HG03064 (cell line): ENCODE measurements at regions not wholly inside any gene's neighbourhood (a gene's known extent, or its start where the extent isn't known, plus 50 kb on each side); places are given as distances from the start of the nearest gene placed in this dataset.
"Not testable (repeated sequence)": the region's sequence is repeated elsewhere in the genome, so short reads cannot be mapped to it uniquely, and the experiment has no call there.

Experiments used
- ATAC-seq: cut with Tn5 transposase; IDR thresholded peaks from one replicate; pipeline ENCODE4 v1.9.1; 2021; ENCODE audit warnings: low read depth; ENCODE audit not compliant: unreplicated experiment

DNA sequence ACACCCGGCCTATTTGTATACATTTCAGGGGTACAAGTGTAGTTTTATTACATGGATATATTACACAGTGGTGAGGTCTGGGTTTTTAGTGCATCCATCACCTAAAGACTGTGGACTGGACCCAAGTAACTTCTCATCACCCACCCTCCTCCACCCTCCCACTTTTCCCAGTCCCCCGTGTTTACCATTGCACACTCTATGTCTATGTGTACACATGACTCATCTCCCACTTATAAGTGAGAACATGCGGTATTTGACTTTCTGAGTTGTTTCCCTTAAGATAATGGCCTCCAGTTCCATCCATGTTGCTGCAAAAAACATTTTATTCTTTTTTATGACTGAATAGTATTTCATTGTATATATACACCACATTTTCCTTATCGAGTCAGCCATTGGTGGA, 98.9 kb upstream of the WAC start:
- no peak for ATAC-seq

DNA sequence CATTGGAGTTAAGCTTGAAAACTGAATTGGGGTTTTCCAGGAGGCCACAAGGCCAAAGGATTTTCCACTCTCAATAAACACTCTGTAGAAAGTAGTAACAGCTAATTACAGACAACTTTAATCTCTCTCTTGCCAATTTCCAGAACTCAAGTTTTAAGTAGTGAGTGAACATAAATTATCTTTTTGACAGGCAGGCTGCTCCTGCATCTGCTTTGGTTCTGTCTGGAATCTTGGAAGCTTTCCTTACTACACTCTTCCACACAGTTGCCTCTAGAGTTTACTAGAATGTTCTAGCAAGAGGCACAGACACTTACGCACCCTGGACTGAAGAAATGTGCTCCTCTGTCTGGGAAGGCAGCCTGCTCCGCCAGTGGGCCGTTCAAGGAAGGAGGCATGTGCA, 90.5 kb upstream of the WAC start:
- ATAC-seq = no peak

DNA sequence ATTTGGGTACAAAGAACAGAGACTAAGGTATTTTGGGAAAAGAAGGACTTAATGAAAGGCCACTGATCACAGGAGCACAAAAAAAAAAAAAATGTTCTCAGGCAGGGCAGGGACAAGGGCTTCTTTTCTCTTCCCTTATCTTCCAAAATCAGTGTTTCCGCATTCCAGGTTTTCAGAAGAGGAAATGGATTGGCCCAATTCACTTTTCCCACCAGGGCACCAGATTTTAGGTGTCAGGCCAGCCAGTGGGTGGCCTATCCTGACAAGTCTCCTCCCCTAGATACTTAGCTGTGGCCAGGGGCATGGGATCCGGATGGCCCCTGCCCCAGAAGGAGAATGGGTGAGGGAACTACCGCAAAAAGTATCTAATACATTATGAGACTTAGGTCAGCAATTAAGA, 88.9 kb upstream of the WAC start:
- ATAC-seq = no peak

DNA sequence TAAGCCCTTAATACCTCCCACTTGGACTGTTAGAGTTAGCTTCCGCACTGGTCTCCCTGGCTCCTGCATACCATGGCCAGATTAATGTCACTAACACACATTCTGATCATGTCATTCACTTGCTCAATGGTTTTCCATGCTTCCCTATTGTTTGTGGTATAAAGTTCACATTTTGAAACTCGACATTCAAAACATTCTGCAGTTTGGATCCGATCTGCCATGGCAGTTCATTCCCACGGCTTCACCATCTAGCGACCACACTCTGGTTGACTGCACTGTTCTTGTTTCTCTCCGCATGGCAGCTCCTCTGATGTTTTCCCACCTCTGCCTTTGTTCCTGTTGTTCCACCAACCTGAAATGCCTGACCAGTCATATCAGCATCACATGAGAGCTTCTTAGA, 87.4 kb upstream of the WAC start:
- no peak for ATAC-seq

- no peak for ATAC-seq
Observed at GRCh38 chr10:28449382-28449781, 83.5 kb upstream of the WAC start.

- ATAC-seq = no peak
Observed at GRCh38 chr10:28449926-28450325, 83.0 kb upstream of the WAC start.

GRCh38 chr10:28453926-28454325, 79.0 kb upstream of the WAC start:
- no peak for ATAC-seq

- no peak for ATAC-seq
Observed at GRCh38 chr10:28457110-28457509, 75.8 kb upstream of the WAC start.

- not testable (repeated sequence) for ATAC-seq
Observed at GRCh38 chr10:28457873-28458272, 75.0 kb upstream of the WAC start.

- ATAC-seq = no peak
Observed at GRCh38 chr10:28459453-28460144, 73.3 kb upstream of the WAC start.

DNA sequence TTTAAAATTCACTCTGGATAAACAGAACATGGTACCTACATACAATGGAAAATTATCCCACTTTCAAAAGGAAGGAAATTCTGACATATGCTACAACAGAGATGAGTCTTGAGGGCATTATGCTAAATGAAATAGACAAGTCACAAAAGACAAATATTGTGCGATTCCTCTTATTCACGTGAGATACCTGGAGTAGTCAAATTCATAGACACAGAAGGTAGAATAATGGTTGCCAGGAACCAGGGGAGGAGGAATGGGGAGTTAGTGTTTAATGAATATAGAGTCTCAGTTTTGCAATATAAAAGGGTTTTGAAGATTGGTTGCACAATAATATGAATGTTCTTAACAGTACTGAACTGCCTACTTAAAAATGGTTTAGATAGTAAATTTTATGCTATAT, 69.8 kb upstream of the WAC start:
- no peak for ATAC-seq

GRCh38 chr10:28463676-28464395, 69.1 kb upstream of the WAC start:
- no peak for ATAC-seq

DNA sequence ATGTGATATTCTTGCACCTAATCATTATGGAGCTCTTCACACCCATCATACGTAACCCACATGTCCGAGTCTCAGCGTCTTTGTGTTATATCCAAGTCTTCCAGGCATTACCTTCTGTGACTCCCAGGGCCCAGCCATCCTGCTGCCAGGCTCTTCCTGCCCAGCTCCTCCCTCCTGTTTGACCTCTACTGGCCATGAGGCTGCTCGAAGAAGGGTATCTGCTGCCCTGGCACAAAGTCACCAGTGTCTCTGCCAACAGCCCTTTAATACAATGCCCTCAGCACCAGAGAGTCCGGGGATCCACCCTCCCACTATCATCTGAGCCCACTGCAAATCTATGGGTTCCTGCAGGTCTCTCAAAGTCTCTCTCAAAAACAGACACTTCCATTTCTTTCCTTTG, 65.3 kb upstream of the WAC start:
- no peak for ATAC-seq

DNA sequence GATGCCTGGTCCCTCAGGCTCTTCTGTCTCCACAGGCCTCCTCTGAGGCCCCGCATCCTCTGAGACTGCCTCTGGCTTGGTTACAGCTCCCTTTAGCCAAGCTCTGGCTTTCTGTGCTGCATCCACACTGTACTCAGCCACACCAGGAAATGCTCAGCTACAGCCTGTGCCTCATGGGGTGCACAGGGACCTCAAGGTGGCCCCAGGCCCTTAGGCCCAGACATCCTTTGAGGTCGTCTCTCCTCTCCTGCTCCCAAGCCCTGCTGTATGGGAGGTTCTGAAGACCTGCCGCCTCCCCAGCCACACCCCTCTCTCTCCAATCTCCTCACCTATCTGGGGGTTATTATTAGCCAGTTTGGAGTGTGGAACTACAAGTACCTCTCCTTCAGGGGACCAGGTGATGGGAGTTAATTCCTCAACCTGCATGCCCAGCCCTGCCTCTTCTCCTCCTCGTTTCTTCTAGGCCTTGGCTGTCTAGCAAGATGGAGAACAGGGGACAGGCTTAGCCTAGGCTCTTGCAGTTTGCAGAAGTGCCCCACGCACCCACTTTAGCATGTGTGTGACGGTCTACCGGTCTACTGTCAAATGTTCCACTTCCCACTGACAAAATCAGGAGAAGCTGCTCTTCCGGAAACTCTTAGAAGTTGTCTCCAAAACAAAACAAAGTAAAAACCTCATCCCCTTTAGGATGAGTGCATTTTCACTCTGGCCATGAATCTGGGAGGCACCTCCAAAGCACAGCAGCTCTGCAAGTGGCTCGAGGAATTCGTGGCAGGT, 64.0 kb upstream of the WAC start:
- ATAC-seq = no peak

- ATAC-seq = no peak
Observed at GRCh38 chr10:28470873-28471651, 61.9 kb upstream of the WAC start.

- ATAC-seq = no peak
Observed at GRCh38 chr10:28471652-28472050, 61.3 kb upstream of the WAC start.

- no peak for ATAC-seq
Observed at GRCh38 chr10:28478646-28479045, 54.3 kb upstream of the WAC start.

DNA sequence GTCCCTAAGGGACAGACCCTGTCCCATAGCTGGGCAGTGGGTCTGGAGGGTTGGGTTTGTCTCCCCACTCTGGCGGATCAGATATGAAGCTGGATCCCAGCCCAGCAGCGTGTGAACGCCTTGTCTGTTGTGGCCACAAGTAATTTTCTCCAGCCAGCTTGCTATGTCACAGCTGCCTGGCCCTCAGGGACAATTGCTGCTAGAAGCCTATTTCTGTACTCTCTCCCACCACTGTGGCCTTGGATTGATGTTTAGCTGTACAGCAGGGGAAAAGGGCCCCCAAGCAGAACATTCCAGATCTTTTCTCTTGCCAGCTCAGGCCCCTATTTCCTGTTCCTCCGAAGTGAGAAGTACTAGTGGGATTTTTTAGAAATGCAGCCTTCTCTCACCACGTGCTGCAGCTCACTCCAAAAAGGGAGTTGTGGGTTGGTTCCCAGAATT, 53.5 kb upstream of the WAC start:
- ATAC-seq = no peak

GRCh38 chr10:28479927-28480627, 52.8 kb upstream of the WAC start:
- no peak for ATAC-seq

- ATAC-seq = no peak
Observed at GRCh38 chr10:28480628-28480965, 52.3 kb upstream of the WAC start.
